T47D (cell line): ENCODE measurements at regions not wholly inside any gene's neighbourhood (a gene's known extent, or its start where the extent isn't known, plus 50 kb on each side); places are given as distances from the start of the nearest gene placed in this dataset.
A peak's percentile ranks its signal among the peaks of the same experiment; 100 is the strongest.
"Not testable (repeated sequence)": the region's sequence is repeated elsewhere in the genome, so short reads cannot be mapped to it uniquely, and the experiment has no call there.

Source experiments
- DNase-seq, 2 experiments: peaks; one replicate each; pipeline versions ENCODE4 v3.0.0 to v3.0.0-alpha.2; 2011 to 2012; ENCODE audit warnings: low read depth in 1 of 2, low spot score in 1 of 2
- JUND ChIP-seq: IDR thresholded peaks from 2 replicates; pipeline ENCODE4 v1.6.1; 2012; ENCODE audit warnings: low read depth
- in situ Hi-C: cut with HindIII; loops from 2 replicates; pipeline ENCODE4 v1.10.0; 2016; ENCODE audit warnings: low sequenced_read_pairs, low pct_unique_long_range_greater_than_20kb

GRCh38 chr18:71431689-71432088 lies 1112.5 kb downstream of the CBLN2 start:
- no peak for DNase-seq
- in situ Hi-C loops, result no loop called here
- TF ChIP-seq JUND, result no peak

GRCh38 chr18:71431171-71431570 lies 1113.0 kb downstream of the CBLN2 start:
- DNase-seq, result no peak
- in situ Hi-C loops, result no loop called here
- no peak for TF ChIP-seq JUND

DNA sequence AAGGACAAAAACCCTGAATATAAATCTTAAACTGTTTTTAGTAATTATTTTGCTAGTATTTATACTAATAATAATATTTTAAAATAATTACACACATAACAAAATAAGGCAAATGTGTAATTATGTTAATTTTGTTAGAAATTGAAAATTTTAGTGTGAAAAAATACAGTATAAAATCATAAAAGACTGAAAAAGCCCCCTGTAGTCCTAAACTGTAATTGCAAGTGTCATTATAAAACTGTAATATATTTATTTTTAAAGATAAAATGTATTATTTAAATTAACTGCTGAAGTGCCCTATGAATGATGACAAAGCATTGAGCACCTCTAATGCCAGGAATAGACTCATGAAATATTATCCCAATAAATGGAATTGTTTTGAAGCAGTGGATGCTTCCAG lies 1117.7 kb downstream of the CBLN2 start:
- no peak for TF ChIP-seq JUND
- DNase-seq, result no peak
- in situ Hi-C loops, result no loop called here

DNA sequence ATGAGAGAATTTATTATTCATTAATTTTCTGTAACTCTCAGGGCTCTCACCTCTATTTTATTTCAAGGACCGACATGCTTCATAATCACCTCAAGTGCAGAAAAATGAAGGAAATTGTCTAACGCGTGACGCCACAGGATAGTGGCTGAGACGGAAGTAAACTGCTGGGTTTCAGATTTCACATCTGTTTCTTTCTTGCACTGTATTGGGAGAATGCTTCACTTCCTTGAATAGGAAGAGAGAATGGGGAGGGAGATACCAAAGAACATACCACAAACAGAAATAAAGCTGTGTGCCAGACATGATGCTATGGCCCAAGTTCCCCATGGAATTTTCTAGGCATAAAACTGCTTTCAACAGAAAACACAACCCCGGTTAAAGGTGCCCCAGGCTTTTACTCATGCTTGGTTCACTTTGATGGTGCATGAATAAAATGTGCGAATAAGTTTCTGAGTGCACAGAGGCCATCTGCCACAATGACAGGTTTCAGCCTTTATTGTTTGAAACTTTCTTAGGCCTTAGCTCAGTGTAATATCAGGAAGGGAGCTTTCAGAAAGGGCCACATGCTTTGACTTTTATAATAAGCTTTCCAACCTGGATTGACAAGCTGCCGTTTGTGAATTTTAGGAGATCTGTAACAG lies 1116.4 kb downstream of the SOCS6 start:
- DNase-seq, result no peak
- TF ChIP-seq JUND, result no peak
- in situ Hi-C loops, result no loop called here

DNA sequence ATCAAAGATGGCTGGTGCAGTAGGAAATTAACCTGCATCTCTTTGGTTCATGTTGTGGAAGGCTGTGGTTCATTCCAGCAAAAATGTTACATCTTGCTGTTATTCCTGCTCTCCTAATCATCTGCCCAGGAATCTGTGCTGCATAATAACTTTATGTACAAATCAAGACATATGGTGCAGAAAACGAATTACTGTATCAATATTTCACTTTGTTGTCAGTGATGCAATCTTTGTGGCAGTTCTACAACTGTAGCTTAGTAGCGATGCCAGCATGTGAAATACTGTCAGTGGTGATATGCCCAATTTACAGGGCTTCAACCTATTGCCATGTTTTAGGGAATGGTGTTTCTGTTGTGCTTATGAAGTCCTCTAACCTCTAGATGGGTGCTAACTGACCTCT lies 1114.7 kb downstream of the SOCS6 start:
- no peak for DNase-seq
- no peak for TF ChIP-seq JUND
- in situ Hi-C loops, result no loop called here

GRCh38 chr18:71398531-71398930 lies 1109.7 kb downstream of the SOCS6 start:
- peak in 1 of 2 experiments; percentile 73 for DNase-seq
- in situ Hi-C loops, result no loop called here
- TF ChIP-seq JUND, result no peak

- DNase-seq, result no peak
- TF ChIP-seq JUND, result no peak
- in situ Hi-C loops, result no loop called here
These were observed 1099.3 kb downstream of the SOCS6 start for GRCh38 chr18:71388148-71388547.

- no peak for TF ChIP-seq JUND
- DNase-seq, result peak in 1 of 2 experiments; percentile 17
- in situ Hi-C loops, result no loop called here
These were observed 1085.6 kb downstream of the SOCS6 start for GRCh38 chr18:71374294-71375000.

DNA sequence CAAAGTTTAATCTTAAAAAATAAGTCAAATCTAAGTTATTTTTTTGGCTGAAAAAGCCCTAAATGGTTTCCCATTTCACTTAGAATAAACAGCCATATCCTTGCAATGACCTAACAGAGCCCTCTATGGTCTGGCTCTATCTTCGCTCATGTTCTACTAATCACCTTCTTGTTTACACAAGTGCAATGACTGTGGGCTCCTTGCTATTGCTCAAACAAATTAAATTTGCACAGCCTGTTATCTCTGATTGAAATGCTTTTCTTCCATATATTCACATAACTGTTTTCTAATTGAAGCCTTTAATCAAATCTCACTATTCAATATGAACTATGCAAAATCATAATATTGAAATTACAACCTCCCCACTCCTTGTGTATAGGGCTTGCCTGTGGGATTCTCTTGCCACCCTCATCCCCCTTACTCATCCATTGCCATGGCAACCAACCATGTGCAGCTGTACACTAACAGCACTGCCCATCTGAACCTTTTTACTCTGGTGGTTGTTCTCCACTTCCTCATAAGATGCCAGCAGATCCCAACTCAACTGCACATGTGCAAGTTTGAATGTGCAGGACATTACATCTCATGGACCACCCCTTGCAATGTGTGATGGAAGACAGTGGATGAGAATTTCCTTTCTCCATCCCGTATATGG lies 1083.2 kb downstream of the SOCS6 start:
- in situ Hi-C loops, result no loop called here
- DNase-seq, result no peak
- TF ChIP-seq JUND, result no peak

DNA sequence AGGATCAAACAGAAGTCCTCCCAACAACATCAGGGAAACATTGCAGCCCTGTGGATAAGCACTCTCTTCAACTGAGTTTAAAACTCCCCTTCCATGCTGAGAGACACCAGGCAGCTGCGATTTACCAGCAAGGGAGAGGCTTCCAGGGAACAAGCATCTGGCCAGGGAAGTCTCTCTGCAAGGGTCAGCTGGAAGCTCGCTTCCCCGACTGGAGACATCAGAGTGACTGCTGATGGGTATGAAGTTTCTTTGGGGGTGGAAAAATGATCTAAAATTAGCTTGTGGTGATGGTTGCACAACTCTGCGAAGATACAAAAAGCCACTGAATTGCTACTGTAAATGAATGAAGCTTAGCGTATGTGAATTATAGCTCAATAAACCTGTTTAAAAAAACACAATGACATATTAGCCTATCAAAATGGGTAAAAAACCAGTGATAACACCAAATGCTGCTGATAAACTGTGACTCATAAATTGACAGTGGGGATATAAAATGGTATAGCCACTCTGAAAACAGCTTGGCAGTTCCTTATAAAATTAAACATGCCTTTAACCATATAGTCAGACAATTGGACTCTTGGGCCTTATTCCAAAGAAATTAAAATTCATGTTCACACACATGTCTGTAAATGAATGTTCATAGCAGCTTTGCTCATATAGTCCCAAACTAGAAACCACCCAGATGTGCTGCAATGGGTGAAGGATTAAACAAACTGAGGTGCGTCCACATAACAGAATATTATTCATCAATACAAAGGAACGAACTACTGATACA lies 1082.0 kb downstream of the SOCS6 start:
- in situ Hi-C loops, result no loop called here
- no peak for TF ChIP-seq JUND
- DNase-seq, result no peak

DNA sequence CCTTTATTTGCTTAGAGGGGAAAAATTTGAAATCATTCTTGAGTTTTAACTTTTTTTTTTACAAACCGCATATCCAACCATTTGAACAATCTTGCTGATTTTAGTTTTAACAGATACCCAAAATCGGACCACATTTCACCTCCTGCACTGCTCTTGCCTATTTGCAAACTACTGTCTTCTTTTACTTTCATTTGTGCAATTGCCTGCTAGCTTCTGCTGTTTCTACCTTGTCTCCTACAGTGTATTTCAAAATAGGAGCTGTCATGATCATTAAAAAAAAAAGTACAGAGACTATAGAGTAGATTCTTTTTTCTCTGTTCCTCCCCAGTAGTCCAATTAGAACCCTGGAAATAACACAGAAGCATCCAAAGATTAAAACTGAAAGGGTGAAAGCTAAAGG lies 1081.2 kb downstream of the SOCS6 start:
- DNase-seq, result no peak
- in situ Hi-C loops, result no loop called here
- TF ChIP-seq JUND, result no peak

DNA sequence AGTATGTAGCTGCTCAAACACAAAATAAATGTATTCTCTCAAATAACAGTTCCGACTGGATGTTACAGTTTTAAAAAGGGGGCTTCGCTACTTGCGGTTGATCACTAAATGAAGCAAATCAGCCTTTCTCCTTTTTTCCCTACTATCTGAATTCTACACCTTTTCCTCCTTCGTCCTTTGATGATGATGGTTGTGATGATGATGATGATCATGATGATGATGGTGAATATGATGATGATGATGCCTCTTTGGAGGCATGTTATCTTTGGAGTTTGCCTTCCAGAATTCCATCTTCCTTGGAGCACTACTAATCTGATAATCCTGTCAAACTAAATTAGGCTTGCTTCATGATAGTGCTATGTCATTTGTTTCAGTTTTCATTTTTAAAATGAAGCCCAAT lies 1073.3 kb downstream of the SOCS6 start:
- no peak for DNase-seq
- TF ChIP-seq JUND, result no peak
- in situ Hi-C loops, result no loop called here

DNA sequence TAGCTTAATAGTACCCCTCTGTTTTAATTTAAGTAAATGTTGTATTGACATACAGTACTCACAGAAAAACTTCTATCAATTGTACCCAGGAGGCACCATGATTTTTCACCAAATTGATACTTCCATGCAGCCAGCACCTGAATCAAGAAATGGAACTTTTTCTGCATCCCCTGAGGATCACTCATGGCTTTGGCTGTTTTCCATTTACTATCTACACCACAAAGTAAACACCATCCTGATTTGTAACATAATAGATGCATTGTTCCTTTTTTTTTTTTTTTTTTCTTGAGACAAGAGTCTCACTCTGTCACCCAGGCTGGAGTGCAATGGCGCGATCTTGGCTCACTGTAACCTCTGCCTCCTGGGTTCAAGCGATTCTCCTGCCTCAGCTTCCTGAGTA lies 1066.8 kb downstream of the SOCS6 start:
- DNase-seq, in situ Hi-C loops: not testable (repeated sequence)
